PC-9 (cell line): ENCODE measurements at regions not wholly inside any gene's neighbourhood (a gene's known extent, or its start where the extent isn't known, plus 50 kb on each side); places are given as distances from the start of the nearest gene placed in this dataset.
"Not testable (repeated sequence)": the region's sequence is repeated elsewhere in the genome, so short reads cannot be mapped to it uniquely, and the experiment has no call there.

Experiments
- BruUV-seq: library from RNA; stranded (reverse); fragments of 400-500 nt; replicated peaks from 2 replicates; lab custom pipeline; 2021; lab: Mats Ljungman, UMichigan
- CTCF ChIA-PET: fragments of 300-600 bp; sonication (Branson Sonifier 250); formaldehyde crosslinking; loops from one replicate; lab custom pipeline; 2022; ENCODE audit warnings: antibody characterized with exemption; lab: Charles Lee
- POLR2A ChIA-PET: fragments of 300-600 bp; sonication (Branson Sonifier 250); formaldehyde crosslinking; loops from one replicate; lab custom pipeline; 2022; ENCODE audit warnings: antibody characterized with exemption; ENCODE audit not compliant: unreplicated experiment; lab: Charles Lee
- DNase-seq, 2 experiments: peaks; one replicate each; pipeline versions ENCODE4 v3.0.0 to v3.0.0-alpha.2; 2015 to 2022; ENCODE audit warnings: mixed read lengths in 1 of 2
- H2AFZ ChIP-seq: fragments of 200-600 bp; sonication (generic); 2 replicates; pipeline ENCODE4 v1.8.1; 2017; ENCODE audit warnings: antibody characterized with exemption
- H3F3A ChIP-seq: fragments of 200-600 bp; sonication (generic); 2 replicates; pipeline ENCODE4 v1.8.1; 2017; ENCODE audit warnings: antibody characterized with exemption, mild to moderate bottlenecking, low read depth; ENCODE audit not compliant: insufficient read depth
- H3K27ac ChIP-seq: fragments of 200-600 bp; sonication (generic); 2 replicates; pipeline ENCODE4 v1.6.1; 2016; ENCODE audit warnings: mixed run types
- H3K27me3 ChIP-seq: fragments of 200-600 bp; sonication (generic); 2 replicates; pipeline ENCODE4 v1.6.1; 2016; ENCODE audit warnings: low read depth, mixed run types; ENCODE audit not compliant: insufficient read depth
- H3K36me3 ChIP-seq: fragments of 200-600 bp; sonication (generic); 2 replicates; pipeline ENCODE4 v1.6.1; 2016; ENCODE audit warnings: low read depth, mixed run types
- H3K4me1 ChIP-seq: fragments of 200-600 bp; sonication (generic); replicated peaks from 2 replicates; pipeline ENCODE4 v1.6.1; 2016; ENCODE audit warnings: mixed run types; ENCODE audit not compliant: insufficient read depth
- H3K4me2 ChIP-seq: fragments of 200-600 bp; sonication (generic); 2 replicates; pipeline ENCODE4 v1.6.1; 2017; ENCODE audit warnings: mixed run types
- H3K4me3 ChIP-seq: fragments of 200-600 bp; sonication (generic); 2 replicates; pipeline ENCODE4 v1.6.1; 2016; ENCODE audit warnings: mixed run types
- H3K79me2 ChIP-seq: fragments of 200-600 bp; sonication (generic); 2 replicates; pipeline ENCODE4 v1.6.1; 2017; ENCODE audit warnings: low read depth, mixed run types
- H3K9me2 ChIP-seq: fragments of 200-600 bp; sonication (generic); 2 replicates; pipeline ENCODE4 v1.8.1; 2017; ENCODE audit warnings: mild to moderate bottlenecking; ENCODE audit not compliant: insufficient read depth
- H3K9me3 ChIP-seq: fragments of 200-600 bp; sonication (generic); 2 replicates; pipeline ENCODE4 v1.8.1; 2016; ENCODE audit warnings: low read depth; ENCODE audit not compliant: insufficient read depth
- H4K20me1 ChIP-seq: fragments of 200-600 bp; sonication (generic); 2 replicates; pipeline ENCODE4 v1.8.1; 2017; ENCODE audit not compliant: insufficient read depth
- intact Hi-C: fragments of 100-400 bp; cut with micrococcal nuclease; formaldehyde crosslinking; loops from one replicate; pipeline ENCODE4 v1.10.0; 2022; ENCODE audit not compliant: unreplicated experiment

- intact Hi-C loops, H3K9me3 ChIP-seq, H3K9me2 ChIP-seq, H3K27me3 ChIP-seq, H3K36me3 ChIP-seq, CTCF ChIA-PET, H4K20me1 ChIP-seq: not testable (repeated sequence)
- Histone ChIP-seq H3K4me3 (peak overlapping the region; percentile 93), H3K4me1 (peaks cover 30% of the 10 kb centered on the region), H2AFZ (peak overlapping the region; percentile 74; the same call in 1 of the 2 replicates), H3K4me2 (peak overlapping the region; percentile 87), H3K27ac (peak overlapping the region; percentile 87), H3K79me2 (peaks cover 22% of the 10 kb centered on the region), H3F3A (peaks cover 16% of the 10 kb centered on the region)
- peak; percentile 37 to 72 for DNase-seq
- POLR2A ChIA-PET: interaction anchor here (0.6 kb wide), 1 partner anchor 542 kb away, joined by 4 read pairs; no protein-coding TSS in a partner anchor
- TSS peak; percentile 49 for BruUV-seq
Observed at GRCh38 chr3:75434276-75434912, 229.7 kb upstream of the FRG2C start.

- H3K27me3 ChIP-seq, H3K36me3 ChIP-seq, CTCF ChIA-PET, intact Hi-C loops, BruUV-seq, H4K20me1 ChIP-seq, H3K9me2 ChIP-seq, H3K9me3 ChIP-seq: not testable (repeated sequence)
- DNase-seq: peak; percentile 95 to 99
- Histone ChIP-seq H3K79me2 (peaks cover 22% of the 10 kb centered on the region), H3K4me1 (peaks cover 30% of the 10 kb centered on the region), H3K4me2 (peak overlapping the region; percentile 87), H3K27ac (peak overlapping the region; percentile 87), H2AFZ (peak overlapping the region; percentile 74; the same call in 1 of the 2 replicates), H3K4me3 (peak overlapping the region; percentile 93), H3F3A (peaks cover 16% of the 10 kb centered on the region)
- POLR2A ChIA-PET: interaction anchor here (0.6 kb wide), 2 partner anchors 67 to 543 kb away, joined by 4 to 5 read pairs; no protein-coding TSS in a partner anchor
Observed at GRCh38 chr3:75434913-75435793, 229.0 kb upstream of the FRG2C start.

GRCh38 chr3:75435794-75436400 is 228.2 kb upstream of the FRG2C start:
- CTCF ChIA-PET, BruUV-seq, H3K36me3 ChIP-seq, H3K9me2 ChIP-seq, H3K9me3 ChIP-seq, H4K20me1 ChIP-seq, intact Hi-C loops, H3K27me3 ChIP-seq: not testable (repeated sequence)
- Histone ChIP-seq H3F3A (peaks cover 16% of the 10 kb centered on the region), H3K4me3 (peak overlapping the region; percentile 56), H3K4me2 (peak overlapping the region; percentile 82), H3K79me2 (peaks cover 22% of the 10 kb centered on the region), H2AFZ (peak overlapping the region; percentile 83), H3K4me1 (peaks cover 30% of the 10 kb centered on the region), H3K27ac (peak overlapping the region; percentile 37)
- peak in 1 of 2 experiments; percentile 76 for DNase-seq
- POLR2A ChIA-PET: interaction anchor here (0.6 kb wide), 2 partner anchors 68 to 345 kb away, joined by 3 to 5 read pairs; no protein-coding TSS in a partner anchor

GRCh38 chr3:75440986-75441385 is 223.1 kb upstream of the FRG2C start:
- H3K79me2 ChIP-seq, CTCF ChIA-PET, H4K20me1 ChIP-seq, POLR2A ChIA-PET, H3K4me1 ChIP-seq, H2AFZ ChIP-seq, H3K27me3 ChIP-seq, H3K4me2 ChIP-seq, H3K9me3 ChIP-seq, H3K36me3 ChIP-seq, H3K9me2 ChIP-seq, H3K4me3 ChIP-seq, DNase-seq, intact Hi-C loops, H3F3A ChIP-seq, H3K27ac ChIP-seq, BruUV-seq: not testable (repeated sequence)

- BruUV-seq, intact Hi-C loops, DNase-seq, H3K4me2 ChIP-seq, H3F3A ChIP-seq, H3K27me3 ChIP-seq, CTCF ChIA-PET, POLR2A ChIA-PET, H3K79me2 ChIP-seq, H3K27ac ChIP-seq, H3K4me3 ChIP-seq, H3K4me1 ChIP-seq, H3K9me3 ChIP-seq, H3K36me3 ChIP-seq, H4K20me1 ChIP-seq, H2AFZ ChIP-seq, H3K9me2 ChIP-seq: not testable (repeated sequence)
Observed at GRCh38 chr3:75444634-75445033, 219.5 kb upstream of the FRG2C start.

GRCh38 chr3:75445234-75445633 is 218.9 kb upstream of the FRG2C start:
- H4K20me1 ChIP-seq, H3K9me2 ChIP-seq, CTCF ChIA-PET, H3K9me3 ChIP-seq, H3K4me3 ChIP-seq, H3K27me3 ChIP-seq, H3K36me3 ChIP-seq, POLR2A ChIA-PET, H3K27ac ChIP-seq, H2AFZ ChIP-seq, DNase-seq, intact Hi-C loops, H3K4me2 ChIP-seq, BruUV-seq, H3K79me2 ChIP-seq, H3F3A ChIP-seq, H3K4me1 ChIP-seq: not testable (repeated sequence)
